ENCODE measurements at regions not wholly inside any gene's neighbourhood (a gene's known extent, or its start where the extent isn't known, plus 50 kb on each side); places are given as distances from the start of the nearest gene placed in this dataset.

- Histone ChIP-seq H3K79me2 (ENCODE audit: control insufficient read depth in 1 of 2, insufficient read depth in 2 of 2, low read length in 2 of 2) (no peaks in the 10 kb centered on the region), H2BK5ac (ENCODE audit: low read depth, low read length) (no peak overlapping the region), H3K4me1 (replicated peaks in 1 of 4; ENCODE audit: control insufficient read depth in 3 of 4, insufficient read depth in 4 of 4, low read length in 3 of 4) (no peaks in the 10 kb centered on the region), H3K9me3 (ENCODE audit: insufficient read depth in 2 of 2, low read depth in 1 of 2, low read length in 1 of 2) (peaks cover 0 to 3% of the 10 kb centered on the region in 2 experiments; a peak in 1 of 4 replicates), H2BK15ac (ENCODE audit: low read length) (no peak overlapping the region), H3K23ac (ENCODE audit: insufficient read length) (no peak overlapping the region), H3K27ac (ENCODE audit: low read depth, low read length) (no peak overlapping the region), H2BK120ac (replicated peaks; ENCODE audit: low read depth, low read length) (no peak overlapping the region), H2AK5ac (ENCODE audit: low read depth, low read length) (no peak overlapping the region), H3K79me1 (ENCODE audit: low read depth, low read length) (no peaks in the 10 kb centered on the region), H3K18ac (ENCODE audit: extremely low read depth, low read length) (no peak overlapping the region), H4K5ac (ENCODE audit: insufficient read length, low read depth, low read length) (no peak overlapping the region), H3K36me3 (ENCODE audit: control insufficient read depth in 2 of 4, insufficient read depth in 4 of 4, low read length in 3 of 4) (no peaks in the 10 kb centered on the region), H3K56ac (replicated peaks; ENCODE audit: insufficient read length, low read depth, low read length) (no peak overlapping the region), H3K27me3 (replicated peaks in 1 of 4; ENCODE audit: control insufficient read depth in 3 of 4, extremely low read depth in 1 of 4, insufficient read depth in 3 of 4, low read length in 3 of 4) (no peaks in the 10 kb centered on the region), H4K8ac (ENCODE audit: extremely low read depth, insufficient read depth, low read length) (no peak overlapping the region), H3K14ac (ENCODE audit: insufficient read length) (no peak overlapping the region), H2AFZ (ENCODE audit: low read length) (peak overlapping the region; percentile 41; the same call in 1 of the 2 replicates), H4K20me1 (replicated peaks in 1 of 2; ENCODE audit: control insufficient read depth in 1 of 2, insufficient read depth in 2 of 2, low read length in 2 of 2) (no peaks in the 10 kb centered on the region), H3K23me2 (ENCODE audit: low read depth, low read length) (no peaks in the 10 kb centered on the region), H3K4me3 (ENCODE audit: extremely low read depth in 1 of 4, insufficient read depth in 2 of 4, low read depth in 3 of 4, low read length in 4 of 4) (no peak overlapping the region), H3K4ac (replicated peaks; ENCODE audit: insufficient read length, low read depth, low read length) (no peak overlapping the region), H3K4me2 (ENCODE audit: insufficient read depth in 1 of 2, low read depth in 2 of 2, low read length in 2 of 2) (no peak overlapping the region), H2BK12ac (ENCODE audit: low read depth, low read length) (no peak overlapping the region), H4K91ac (replicated peaks; ENCODE audit: insufficient read length, low read length) (no peak overlapping the region), H3K9ac (replicated peaks in 1 of 4; ENCODE audit: extremely low read depth in 1 of 4, low read depth in 3 of 4, low read length in 3 of 4) (no peak overlapping the region), H2BK20ac (ENCODE audit: low read length) (no peak overlapping the region)
- no peak for DNase-seq (ENCODE audit: low read depth in 1 of 2, low spot score in 2 of 2)
- 86% methylated on average over 11 of the region's 11 CpGs; no CpG with 5 or more reads in 1 of the 2 experiments for WGBS, 2 experiments (ENCODE audit: extremely low coverage in 1 of 2, insufficient coverage in 1 of 2, insufficient read length in 1 of 2, insufficient replicate concordance in 2 of 2, low coverage in 1 of 2, low lambda C conversion rate in 2 of 2, missing lambda C conversion rate in 1 of 2)
- ChIA-PET CTCF (ENCODE audit: partially characterized antibody) (interaction anchor here (0.9 kb wide), 1 partner anchor 96 kb away, joined by 3 read pairs; no protein-coding TSS in a partner anchor), POLR2A (ENCODE audit: partially characterized antibody) (no interaction called here)
- TF ChIP-seq KDM1A (IDR thresholded peaks at IDR 0.05; ENCODE audit: borderline replicate concordance, low read length) (no peak), ATF3 (IDR thresholded peaks at IDR 0.05; ENCODE audit: insufficient read depth, low read depth, low read length) (no peak), BCL11A (IDR thresholded peaks at IDR 0.05; ENCODE audit: low read depth in 2 of 2, low read length in 2 of 2) (no peak), POU5F1 (IDR thresholded peaks at IDR 0.05; ENCODE audit: low read depth, low read length) (no peak), GABPA (IDR thresholded peaks at IDR 0.05; ENCODE audit: borderline replicate concordance, insufficient read depth, low read length) (no peak)
- no peak for FAIRE-seq
Observed at GRCh38 chr2:235405612-235406361, 88.1 kb upstream of the AGAP1 start.
